ENCODE measurements at regions not wholly inside any gene's neighbourhood (a gene's known extent, or its start where the extent isn't known, plus 50 kb on each side); places are given as distances from the start of the nearest gene placed in this dataset.

DNA sequence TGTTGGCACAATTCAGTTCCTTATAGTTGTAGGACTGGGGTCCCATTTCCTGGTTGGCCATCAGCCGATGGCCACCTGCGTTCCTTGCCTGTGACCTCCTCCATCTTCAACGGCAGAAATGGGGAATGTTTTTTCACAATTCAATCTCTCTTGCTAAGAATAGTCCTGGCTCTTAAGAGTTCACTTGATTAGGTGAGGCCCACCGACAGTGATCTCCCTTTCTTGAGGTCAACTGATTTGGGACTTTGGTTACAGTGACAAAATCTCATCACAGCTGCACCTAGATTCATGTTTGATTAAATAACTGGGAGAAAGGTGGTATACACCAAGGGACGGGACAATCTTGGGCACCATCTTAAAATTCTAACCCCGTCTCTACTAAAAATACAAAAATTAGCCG lies 139.1 kb upstream of the DTNBP1 start:
- no peak for DNase-seq

DNA sequence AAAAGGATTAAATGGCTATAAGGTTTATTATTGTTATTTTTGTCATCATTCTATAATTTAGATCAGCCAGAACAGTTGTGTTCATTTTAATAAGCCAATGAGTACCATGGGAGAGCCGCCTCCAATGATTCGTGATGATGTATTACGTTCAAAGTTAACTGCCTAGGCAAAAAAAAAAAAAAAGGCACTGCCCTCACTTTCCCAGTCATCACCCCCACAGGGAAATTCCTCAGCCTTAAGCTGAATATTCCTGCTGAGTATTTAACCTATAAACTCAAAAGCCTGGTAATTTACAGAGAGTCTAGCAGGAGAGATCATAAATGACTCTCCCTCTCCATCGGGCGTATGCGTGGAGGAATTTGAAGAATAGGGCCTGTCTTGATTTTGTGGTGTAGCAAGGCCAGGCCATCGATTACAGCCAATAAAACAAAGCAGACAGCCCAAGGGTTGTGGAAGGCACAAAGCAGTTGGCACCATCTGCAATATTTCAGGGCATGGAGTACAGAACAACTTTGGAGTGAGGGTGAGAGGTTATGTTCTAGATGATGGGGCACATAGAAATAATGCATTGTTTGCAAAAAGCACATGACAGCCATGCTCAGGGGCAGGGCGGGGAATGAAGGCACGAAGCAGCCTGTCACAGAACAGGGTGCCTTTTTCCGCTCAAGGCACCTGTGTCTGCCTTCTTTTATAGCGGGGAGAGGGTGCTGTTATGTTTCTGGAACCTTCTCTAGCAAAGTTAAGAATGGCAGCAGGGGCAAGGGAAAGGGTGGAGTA lies 138.2 kb upstream of the DTNBP1 start:
- DNase-seq: no peak

DNA sequence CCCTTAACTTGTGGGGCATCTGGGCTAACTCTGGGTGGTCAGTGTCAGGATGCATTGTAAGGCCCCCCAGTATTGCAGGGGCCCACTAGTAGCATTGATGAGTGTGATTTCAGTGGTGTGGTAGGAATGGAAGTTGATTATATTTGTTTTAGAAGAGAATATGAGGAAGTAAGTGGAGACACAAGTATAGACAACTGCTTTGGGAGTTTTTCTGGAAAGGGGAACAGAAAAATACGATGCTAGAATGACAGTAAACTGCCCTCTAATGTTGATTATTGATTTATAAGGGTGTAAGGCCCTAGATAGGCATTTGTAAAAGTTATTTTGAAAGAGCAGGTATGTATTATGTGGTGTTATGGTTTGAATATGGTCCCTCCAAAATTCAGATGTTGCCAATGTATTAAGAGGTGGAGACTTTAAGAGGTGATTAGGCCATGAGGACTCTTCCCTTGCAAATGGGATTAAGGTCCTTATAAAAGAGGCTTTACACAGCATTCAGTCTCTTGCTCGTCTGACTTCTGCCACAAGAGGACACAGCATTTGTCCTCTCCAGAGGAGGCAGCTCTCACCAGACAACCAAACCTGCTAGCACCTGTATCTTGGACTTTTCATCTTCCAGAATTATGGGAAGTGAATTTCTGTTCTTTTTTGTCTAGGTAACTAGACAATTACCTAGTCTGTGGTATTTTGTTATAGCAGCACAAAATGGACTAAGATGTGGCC lies 135.9 kb upstream of the DTNBP1 start:
- DNase-seq: no peak

DNA sequence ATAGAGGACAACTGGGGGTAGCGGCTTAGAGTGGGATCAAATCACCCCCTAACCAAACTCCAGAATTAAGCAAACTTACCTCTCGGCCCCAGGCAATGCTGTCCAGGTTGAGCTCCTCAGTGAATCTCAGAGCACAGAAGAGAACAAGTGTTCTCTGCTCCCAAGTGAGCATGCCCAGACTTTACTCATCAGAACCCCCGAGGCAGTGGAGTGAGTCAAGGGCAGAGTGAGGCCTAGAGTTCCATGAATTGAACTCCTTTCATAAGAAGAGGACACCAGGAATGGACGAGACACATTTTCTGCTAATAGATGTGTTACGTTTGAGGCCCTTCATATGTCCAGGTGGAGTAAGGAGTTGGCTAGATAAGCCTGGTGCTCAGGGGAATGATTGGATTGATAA lies 134.0 kb upstream of the DTNBP1 start:
- no peak for DNase-seq

DNA sequence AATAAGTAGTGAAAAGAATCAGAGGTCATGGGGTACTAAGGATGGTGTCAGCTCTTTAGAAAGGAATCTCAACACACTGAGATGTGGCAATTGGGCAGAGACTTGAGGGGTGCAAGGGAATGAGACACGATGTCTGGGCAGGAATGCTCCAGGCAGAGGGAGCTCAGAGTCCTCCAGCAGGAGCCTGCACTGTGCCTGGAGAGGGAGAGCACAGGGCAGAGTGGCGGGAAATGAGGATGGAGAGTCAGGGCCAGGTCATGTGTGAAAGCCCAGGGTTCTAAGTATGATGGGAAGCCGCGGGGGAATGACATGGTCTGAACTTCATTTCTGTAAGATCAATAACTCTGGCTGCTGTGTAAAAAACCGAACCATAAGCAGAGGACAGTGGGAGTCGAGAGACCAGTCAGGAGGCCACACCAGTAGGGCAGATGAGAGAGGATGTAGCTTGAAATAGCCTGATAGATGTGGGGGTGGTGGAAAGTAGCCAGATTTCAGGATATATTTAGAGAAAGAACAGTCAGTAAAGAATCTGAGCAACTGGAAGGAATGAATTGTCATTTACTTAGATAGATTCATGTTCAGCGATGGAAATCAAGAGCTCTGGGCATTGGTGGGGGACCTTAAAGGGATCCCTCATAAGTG lies 133.4 kb upstream of the DTNBP1 start:
- peak; percentile 50 to 58 (median 52) for DNase-seq

DNA sequence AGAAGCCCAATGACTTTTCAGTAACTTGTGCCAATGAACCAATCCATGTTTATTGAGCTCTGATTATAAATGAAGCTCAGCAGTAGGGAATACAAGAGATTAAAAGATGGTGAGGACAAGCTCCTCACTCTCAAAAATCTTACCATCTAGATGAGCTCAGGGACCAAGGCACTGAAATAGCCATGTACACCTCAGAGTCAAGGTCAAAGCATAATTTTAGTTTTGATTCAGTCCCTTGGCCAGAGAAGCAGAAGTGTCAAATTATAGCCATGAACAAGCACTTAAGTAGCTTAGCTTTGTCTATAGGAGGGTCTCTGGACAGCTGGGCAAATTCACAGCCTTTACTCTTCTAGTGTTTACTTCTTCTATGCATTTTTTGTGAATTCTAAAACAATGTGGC lies 131.0 kb upstream of the DTNBP1 start:
- no peak for DNase-seq

DNA sequence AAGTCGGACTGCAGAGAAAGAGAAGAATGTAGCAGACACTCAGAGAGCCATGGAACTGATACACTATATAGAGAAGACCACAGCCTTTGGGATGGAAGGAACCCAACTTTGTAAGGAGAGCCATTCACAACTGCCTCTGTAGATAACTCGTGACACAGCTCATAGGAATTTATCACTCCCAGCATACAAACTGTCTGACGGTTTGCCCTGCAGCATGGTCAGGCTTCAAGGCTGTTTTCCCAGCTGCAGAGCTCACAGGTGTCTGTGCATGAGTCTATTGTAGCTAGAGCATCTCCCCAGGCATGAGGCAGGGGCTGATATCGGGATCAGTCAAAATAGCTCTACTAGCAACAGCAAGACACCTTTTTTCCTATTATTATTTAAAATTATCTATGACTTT lies 130.5 kb upstream of the DTNBP1 start:
- DNase-seq: peak in 2 of 3 donors; percentile 32 to 74

DNA sequence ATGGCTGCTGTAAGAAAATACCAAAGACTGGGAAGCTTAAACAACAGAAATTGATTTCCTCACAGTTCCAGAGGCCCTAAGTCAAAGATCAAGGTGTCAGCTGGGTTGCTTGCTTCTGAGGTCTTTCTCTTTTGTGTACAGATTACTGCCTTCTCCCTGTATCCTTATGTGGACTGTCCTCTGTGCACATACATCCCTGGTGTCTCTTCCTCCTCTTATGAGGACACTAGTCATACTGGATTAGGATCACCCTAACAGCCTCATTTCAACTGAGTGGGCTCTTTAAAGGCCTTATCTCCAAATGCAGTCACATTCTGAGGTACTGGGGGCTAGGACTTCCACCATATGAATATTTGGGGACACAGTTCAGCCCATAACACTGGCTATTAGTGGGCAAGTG lies 130.0 kb upstream of the DTNBP1 start:
- DNase-seq: no peak

DNA sequence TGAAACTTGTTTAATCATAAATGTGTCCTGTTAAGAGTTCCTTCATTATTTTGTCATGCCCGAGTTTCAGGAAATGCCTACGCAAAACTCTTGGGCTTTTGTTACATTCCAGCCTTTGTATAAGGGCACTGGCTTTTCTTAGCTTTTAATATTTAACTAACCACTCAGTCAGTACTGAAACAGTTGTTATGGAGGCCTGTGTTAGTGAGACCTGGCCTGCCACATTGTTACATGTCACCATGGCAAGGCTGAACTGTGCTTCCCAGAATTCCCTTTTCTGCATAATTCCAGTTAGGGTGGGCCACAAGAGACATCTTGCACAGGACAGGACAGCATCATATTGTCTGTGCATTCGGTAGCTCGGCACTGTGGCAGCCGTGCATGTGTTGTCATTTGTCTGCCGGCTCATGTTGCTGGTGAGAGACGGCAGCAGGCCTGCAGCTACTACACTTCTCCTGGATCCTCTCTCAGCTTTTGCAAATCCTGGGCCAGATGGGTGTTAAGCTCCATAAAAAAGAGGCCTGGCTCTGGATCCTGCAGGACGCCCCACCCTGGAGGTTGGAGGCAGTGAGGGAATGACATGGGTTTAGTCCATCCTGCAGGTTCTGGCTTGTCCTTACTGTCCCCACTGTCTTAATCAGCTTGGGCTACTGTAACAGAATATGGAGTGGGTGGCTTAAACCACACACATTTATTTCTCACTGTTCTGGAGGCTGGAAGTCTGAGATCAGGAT lies 128.8 kb upstream of the DTNBP1 start:
- peak in 2 of 3 donors; percentile 53 to 59 for DNase-seq

DNA sequence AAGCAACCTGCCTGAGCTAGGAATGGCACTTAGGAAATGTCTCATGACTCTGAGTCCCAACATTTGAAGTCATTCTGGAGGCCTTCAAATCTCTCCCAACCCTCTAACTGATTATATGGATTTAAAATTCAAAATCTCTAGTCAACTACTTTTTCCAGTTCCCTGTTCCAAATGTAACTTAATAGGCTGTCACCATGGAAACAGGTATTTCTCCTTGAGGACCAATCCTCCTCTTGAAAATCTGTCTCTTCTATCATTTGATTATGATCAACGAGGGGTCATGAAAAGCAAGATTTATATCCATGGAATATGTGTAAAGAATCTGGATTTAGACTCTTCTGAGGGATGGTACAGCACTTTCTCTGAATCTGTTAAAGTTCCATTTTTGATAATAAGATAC lies 127.3 kb upstream of the DTNBP1 start:
- DNase-seq: no peak

DNA sequence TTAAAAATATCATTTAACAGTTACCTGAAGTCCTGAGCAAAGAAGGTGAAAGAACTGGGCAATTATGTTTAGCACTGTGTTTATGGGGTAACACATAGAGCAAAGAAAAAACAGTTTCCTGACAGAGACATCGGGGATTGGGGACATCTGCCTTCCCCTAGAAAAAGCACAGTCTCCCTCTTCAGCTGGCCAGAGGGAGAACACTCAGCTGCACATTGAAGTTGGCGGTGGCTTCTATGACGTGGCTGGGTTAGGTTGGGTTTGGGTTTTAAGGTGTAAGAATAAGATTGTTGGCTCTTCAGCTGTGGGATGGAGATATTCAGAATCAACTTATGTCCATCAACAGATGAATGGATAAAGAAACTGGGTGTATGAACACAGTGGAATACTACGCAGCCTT lies 124.0 kb upstream of the DTNBP1 start:
- no peak for DNase-seq

DNA sequence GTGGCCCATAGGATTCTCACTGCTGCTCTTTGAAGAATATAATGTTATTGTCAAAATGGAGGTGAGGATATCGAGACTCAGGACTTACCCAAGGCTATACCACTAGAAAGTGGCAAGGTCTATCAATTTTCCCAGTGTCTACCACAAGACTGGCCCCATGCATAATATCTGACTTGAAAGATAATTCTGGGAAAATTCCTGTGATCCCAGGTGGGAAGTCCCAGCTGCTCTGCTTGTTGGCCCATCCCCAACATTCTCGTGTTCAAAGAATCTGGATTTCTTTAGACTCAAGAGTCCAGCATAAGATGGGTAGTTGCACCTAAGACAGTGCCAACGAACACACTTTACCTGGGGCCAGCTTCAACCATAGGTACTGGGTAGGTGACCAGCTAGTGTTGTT lies 120.7 kb upstream of the DTNBP1 start:
- DNase-seq: no peak

DNA sequence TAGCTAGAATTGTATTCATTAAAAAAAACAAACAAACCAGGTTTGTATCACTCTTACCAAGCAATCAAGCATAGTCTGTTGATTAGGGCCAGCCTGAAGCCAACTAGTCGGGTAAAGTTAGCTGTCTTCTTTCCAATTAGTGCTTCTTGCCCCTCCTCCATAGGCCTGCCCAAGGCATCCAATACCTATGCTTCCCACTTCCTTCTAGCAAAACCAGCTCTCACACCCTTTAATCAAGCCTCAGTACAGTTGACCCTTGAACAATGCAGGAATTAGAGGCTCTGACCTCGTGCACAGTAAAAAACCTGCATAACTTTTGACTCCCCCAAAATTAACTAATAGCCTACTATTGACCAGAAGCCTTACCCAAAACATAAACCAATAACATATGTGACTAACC lies 119.1 kb upstream of the DTNBP1 start:
- DNase-seq: no peak

DNA sequence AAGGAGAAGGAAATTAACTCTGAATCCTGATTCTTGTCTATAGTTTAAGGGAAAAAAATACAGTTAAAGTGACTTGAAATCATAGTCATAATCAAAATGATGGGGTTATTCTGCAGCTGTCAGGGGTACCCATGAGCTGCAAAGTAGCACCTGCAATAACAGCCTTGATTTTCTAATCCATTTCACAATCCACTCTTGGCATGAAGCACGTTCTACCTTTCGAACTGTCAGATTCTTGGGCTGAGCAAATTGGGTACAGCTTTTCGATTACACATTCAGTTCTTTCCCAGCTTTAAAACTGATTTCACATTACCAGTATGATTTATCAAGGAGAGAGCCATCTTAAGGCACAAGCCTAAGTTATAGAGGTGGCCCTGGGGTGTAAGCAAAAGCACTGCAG lies 118.5 kb upstream of the DTNBP1 start:
- DNase-seq: no peak

DNA sequence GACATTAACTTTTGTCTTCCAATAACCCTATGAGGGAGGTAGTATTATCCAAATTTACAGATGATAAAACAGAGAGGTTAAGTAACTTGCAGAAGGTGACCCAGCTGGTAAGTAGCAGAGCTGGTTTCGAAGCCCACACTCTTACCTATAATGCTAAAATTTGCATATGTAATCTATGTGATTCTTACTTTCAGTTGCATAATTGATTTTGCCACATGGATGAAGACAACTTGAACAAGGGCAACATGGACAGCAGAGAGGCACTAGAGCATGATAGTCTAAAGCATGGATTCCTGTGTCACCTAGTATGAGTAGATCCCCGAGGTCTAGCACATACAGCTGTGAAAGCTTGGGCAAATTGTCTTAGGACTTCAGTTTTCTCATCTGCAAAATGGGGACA lies 117.6 kb upstream of the DTNBP1 start:
- no peak for DNase-seq

DNA sequence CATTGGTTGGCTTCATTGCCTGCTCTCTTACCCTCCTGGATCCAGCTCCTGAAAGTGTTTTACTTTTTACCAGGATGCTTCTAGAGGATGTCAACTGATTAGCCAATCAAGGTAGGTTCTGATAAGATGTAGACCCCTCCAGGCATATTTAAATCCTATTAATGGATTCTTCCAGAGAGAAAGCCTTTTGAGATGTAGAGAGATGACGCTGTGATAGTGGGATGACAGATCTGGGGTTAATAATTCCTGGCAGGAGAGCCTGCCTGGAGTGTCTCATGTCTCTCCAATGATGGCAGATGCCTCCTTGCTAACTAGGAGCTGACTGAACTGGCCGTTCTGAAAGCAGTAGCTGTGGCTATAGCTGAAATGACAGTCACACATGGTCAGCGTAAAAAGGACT lies 116.9 kb upstream of the DTNBP1 start:
- DNase-seq: no peak

DNA sequence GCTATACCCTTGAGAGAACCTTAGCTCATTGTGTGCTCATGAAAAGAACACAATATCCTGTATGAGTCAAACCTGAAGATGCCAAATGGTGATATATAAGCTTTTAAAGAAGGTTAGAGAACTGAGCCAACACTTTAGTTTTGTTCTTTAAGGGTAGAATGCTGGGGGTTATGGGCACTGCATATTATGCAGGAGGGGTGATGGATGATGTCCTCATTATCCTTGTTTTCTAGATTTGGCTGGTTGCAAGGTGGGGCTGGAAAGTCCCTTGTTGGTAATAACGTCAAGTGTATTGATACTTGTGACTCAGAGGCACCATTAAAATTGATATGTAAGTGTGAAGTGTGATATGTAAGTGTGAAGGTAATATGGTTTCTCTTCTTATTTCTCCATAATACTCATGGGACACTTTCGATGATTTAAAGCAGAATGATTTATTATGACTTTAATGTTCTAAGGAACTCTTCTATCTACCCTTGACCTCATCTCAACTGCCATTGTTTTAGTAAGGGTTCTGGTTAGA lies 113.7 kb upstream of the DTNBP1 start:
- DNase-seq: no peak

DNA sequence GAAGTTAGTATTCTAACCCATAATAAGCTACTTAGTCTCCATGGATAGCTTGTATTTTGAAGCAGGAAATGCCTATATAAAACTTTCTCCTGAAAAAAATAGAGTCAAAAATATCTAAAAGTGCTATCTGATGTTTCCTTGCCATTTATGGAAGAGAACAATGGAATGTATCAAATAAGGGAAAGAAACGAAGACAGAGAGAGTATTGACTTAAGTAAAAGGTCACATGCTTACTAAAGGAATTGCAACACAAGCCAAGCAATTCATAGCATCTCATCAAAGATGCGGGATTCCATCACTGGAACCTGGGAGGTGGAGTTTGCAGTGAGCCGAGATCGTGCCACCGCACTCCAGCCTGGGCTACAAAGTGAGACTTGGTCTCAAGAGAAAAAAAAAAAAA lies 112.9 kb upstream of the DTNBP1 start:
- DNase-seq: no peak

DNA sequence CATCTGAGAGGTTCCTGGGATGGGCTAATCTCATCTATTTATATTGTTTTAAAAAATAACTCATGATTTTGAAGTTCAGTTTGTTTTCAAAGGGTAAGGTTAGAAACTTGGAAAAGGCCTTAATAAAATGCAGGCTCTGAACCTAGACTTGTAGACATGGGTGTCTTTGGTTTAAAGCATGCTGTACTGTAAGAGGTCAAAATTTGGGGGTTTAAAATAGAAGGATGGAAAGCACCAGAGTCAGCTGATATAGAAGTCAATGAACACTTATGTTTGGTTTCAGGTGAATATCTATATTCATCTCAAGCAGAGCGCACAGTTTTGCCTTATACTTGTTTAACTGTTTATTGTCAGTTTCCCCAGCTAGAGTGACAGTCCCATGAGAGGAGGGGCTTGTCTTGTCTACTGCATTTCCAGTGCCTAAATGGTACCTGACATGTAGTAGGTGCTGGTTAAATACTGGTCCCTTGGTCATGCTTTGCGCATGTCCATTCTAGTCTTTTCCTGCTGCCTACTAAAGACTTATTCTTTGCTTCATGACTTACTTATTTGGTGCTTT lies 112.3 kb upstream of the DTNBP1 start:
- no peak for DNase-seq

DNA sequence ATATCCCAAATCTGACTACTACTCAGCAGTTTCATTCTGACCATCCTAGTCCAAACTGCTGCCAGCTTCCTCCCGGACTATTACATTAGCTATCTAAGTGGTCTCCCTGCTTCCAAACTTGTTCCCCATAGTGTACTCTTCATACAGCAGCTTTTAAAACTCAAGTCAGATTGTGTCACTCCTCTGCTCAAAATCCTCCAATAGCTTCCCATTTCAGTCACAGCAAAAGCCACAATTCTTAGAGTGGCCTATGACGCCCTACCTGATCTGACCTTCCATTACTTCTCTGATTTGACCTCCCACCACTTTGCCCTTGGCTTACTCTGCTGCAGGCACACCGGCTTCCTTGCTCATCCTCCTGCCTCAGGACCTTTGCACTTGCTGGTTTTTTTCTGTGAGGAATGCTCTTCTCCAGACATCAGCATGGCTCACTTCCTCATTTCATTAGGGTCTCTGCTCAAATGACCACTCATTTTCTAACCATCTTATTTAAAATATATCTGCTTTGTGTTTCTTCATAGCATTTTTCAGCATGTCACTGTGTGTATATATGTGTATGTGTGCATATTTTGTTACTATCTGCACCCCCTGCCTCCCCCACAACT lies 111.1 kb upstream of the DTNBP1 start:
- no peak for DNase-seq

DNA sequence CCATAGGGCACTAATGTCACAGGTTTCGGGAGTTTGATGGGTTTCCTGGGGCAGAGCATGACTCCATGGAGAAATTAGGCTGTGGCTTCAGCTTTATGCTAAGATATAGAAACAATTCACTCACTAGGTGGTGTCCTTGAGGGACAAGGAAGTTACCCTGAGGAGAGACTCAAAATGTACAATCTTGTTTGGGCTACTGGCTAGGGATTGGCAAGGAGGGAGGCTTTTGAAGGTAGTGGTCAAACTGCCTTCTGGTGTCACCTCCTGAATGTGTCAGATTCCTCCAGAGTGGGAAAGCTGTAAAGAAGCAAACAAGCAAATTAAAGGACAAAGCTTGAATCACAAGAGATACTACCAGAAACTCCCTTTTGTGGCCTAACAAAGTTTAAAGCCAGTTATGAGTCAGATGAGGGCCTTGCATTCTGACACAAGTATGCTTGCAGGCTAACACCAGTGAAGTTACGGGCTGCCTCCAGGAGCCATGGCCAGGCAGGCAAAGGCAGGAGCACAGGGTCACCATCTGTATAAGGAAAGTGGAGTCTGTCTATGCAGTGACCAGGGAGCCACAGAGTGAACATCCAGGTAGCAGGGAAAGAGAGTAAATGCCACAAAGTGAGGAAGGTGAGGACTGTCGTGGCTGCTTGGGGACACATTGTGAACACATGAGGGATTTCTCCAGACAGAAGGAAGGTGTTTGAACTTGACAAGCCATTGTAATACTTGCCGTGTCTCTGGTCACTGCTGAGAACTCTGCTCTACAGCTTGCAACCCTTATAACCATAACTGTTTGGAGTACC lies 107.7 kb upstream of the DTNBP1 start:
- DNase-seq: no peak

All from muscle of back (tissue), 3 donors.